IPS DF 4.7 (cell line): ENCODE measurements at regions not wholly inside any gene's neighbourhood (a gene's known extent, or its start where the extent isn't known, plus 50 kb on each side); places are given as distances from the start of the nearest gene placed in this dataset.
"Not testable (repeated sequence)": the region's sequence is repeated elsewhere in the genome, so short reads cannot be mapped to it uniquely, and the experiment has no call there.

Experiments
- DNase-seq: peaks from one replicate; pipeline ENCODE4 v3.0.0-alpha.2; 2013; ENCODE audit warnings: low spot score; ENCODE audit errors: extremely low read depth

GRCh38 chr2:12436935-12437561 is 279.7 kb upstream of the TRIB2 start:
- DNase-seq = no peak

- no peak for DNase-seq
Measured at GRCh38 chr2:12440731-12441130, 276.0 kb upstream of the TRIB2 start.

- DNase-seq = no peak
Measured at GRCh38 chr2:12441750-12442475, 274.8 kb upstream of the TRIB2 start.

GRCh38 chr2:12442476-12442847 is 274.3 kb upstream of the TRIB2 start:
- no peak for DNase-seq

GRCh38 chr2:12448846-12449505 is 267.8 kb upstream of the TRIB2 start:
- DNase-seq = no peak

- DNase-seq = no peak
Measured at GRCh38 chr2:12451726-12452125, 265.0 kb upstream of the TRIB2 start.

- DNase-seq = no peak
Measured at GRCh38 chr2:12452185-12452584, 264.6 kb upstream of the TRIB2 start.

- no peak for DNase-seq
Measured at GRCh38 chr2:12453731-12454130, 263.0 kb upstream of the TRIB2 start.

GRCh38 chr2:12455661-12456060 is 261.1 kb upstream of the TRIB2 start:
- no peak for DNase-seq

GRCh38 chr2:12456293-12457106 is 260.2 kb upstream of the TRIB2 start:
- DNase-seq = no peak

GRCh38 chr2:12457831-12458230 is 258.9 kb upstream of the TRIB2 start:
- no peak for DNase-seq

- DNase-seq = no peak
Measured at GRCh38 chr2:12463189-12463588, 253.5 kb upstream of the TRIB2 start.

GRCh38 chr2:12465631-12466135 is 251.1 kb upstream of the TRIB2 start:
- no peak for DNase-seq

- no peak for DNase-seq
Measured at GRCh38 chr2:12467303-12467702, 249.4 kb upstream of the TRIB2 start.

- DNase-seq = no peak
Measured at GRCh38 chr2:12469141-12469561, 247.6 kb upstream of the TRIB2 start.

GRCh38 chr2:12472265-12472664 is 244.5 kb upstream of the TRIB2 start:
- DNase-seq = not testable (repeated sequence)

- DNase-seq = no peak
Measured at GRCh38 chr2:12478151-12479064, 238.3 kb upstream of the TRIB2 start.

GRCh38 chr2:12479065-12479601 is 237.6 kb upstream of the TRIB2 start:
- no peak for DNase-seq

GRCh38 chr2:12484536-12485115 is 232.1 kb upstream of the TRIB2 start:
- no peak for DNase-seq
